ENCODE measurements at regions not wholly inside any gene's neighbourhood (a gene's known extent, or its start where the extent isn't known, plus 50 kb on each side); places are given as distances from the start of the nearest gene placed in this dataset.

DNA sequence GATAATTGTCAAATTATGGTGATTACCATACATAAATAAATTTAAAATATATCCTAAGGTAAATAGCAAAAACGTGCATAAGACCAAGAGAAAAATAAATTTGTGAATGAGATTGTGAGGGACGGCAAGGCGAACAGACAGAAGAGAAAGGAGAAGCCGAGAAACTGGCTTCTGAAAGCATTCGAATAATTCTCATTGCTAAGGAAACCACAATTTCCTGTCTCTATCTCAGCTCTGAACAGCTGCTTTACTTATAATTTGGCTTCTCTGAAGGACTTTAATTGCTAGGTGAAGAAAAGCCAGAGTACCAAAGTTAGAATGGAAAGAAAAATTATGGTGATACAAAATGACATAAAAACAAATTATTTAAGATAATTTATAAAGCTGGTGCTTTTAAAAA is 79.0 kb upstream of the RGS17 start:
- TF ChIP-seq CTCF (IDR thresholded peaks at IDR 0.05), result no peak
- no peak for TF ChIP-seq POLR2AphosphoS5 (IDR thresholded peaks at IDR 0.05)
- no peak for TF ChIP-seq POLR2A (IDR thresholded peaks at IDR 0.05)

Data from prostate gland (tissue), 2 donors.